ENCODE measurements at regions not wholly inside any gene's neighbourhood (a gene's known extent, or its start where the extent isn't known, plus 50 kb on each side); places are given as distances from the start of the nearest gene placed in this dataset.

GRCh38 chr6:91606148-91606901 is 1019.5 kb upstream of the MAP3K7 start:
- no peaks in the 10 kb centered on the region for H3K4me1 ChIP-seq (ENCODE audit: control insufficient read depth, insufficient read depth, low read length)
- no peak overlapping the region for H3K9ac ChIP-seq (ENCODE audit: low read length)
- no peaks in the 10 kb centered on the region for H3K36me3 ChIP-seq (ENCODE audit: control insufficient read depth, insufficient read depth, low read length)
- no peak overlapping the region for H3K27ac ChIP-seq (ENCODE audit: low read depth, low read length)
- no peak overlapping the region for H3K4me3 ChIP-seq (ENCODE audit: low read length)
- H3K27me3 ChIP-seq (ENCODE audit: control insufficient read depth, insufficient read depth, low read length) = no peaks in the 10 kb centered on the region

GRCh38 chr6:91600561-91600960 is 1013.7 kb upstream of the MAP3K7 start:
- Histone ChIP-seq H3K4me1 (ENCODE audit: control insufficient read depth, insufficient read depth, low read length) (no peaks in the 10 kb centered on the region), H3K4me3 (ENCODE audit: low read length) (no peak overlapping the region), H3K27me3 (ENCODE audit: control insufficient read depth, insufficient read depth, low read length) (no peaks in the 10 kb centered on the region), H3K27ac (ENCODE audit: low read depth, low read length) (no peak overlapping the region), H3K9ac (ENCODE audit: low read length) (no peak overlapping the region), H3K36me3 (ENCODE audit: control insufficient read depth, insufficient read depth, low read length) (no peaks in the 10 kb centered on the region)

GRCh38 chr6:91590191-91590590 is 1003.3 kb upstream of the MAP3K7 start:
- Histone ChIP-seq H3K4me1 (ENCODE audit: control insufficient read depth, insufficient read depth, low read length) (no peaks in the 10 kb centered on the region), H3K36me3 (ENCODE audit: control insufficient read depth, insufficient read depth, low read length) (no peaks in the 10 kb centered on the region), H3K4me3 (ENCODE audit: low read length) (no peak overlapping the region), H3K9ac (ENCODE audit: low read length) (no peak overlapping the region), H3K27me3 (ENCODE audit: control insufficient read depth, insufficient read depth, low read length) (no peaks in the 10 kb centered on the region), H3K27ac (ENCODE audit: low read depth, low read length) (no peak overlapping the region)

GRCh38 chr6:91580635-91581034 is 993.8 kb upstream of the MAP3K7 start:
- no peaks in the 10 kb centered on the region for H3K4me1 ChIP-seq (ENCODE audit: control insufficient read depth, insufficient read depth, low read length)
- H3K36me3 ChIP-seq (ENCODE audit: control insufficient read depth, insufficient read depth, low read length) = no peaks in the 10 kb centered on the region
- H3K4me3 ChIP-seq (ENCODE audit: low read length) = no peak overlapping the region
- no peaks in the 10 kb centered on the region for H3K27me3 ChIP-seq (ENCODE audit: control insufficient read depth, insufficient read depth, low read length)
- no peak overlapping the region for H3K27ac ChIP-seq (ENCODE audit: low read depth, low read length)
- H3K9ac ChIP-seq (ENCODE audit: low read length) = no peak overlapping the region

GRCh38 chr6:91575032-91575431 is 988.2 kb upstream of the MAP3K7 start:
- no peak overlapping the region for H3K27ac ChIP-seq (ENCODE audit: low read depth, low read length)
- H3K27me3 ChIP-seq (ENCODE audit: control insufficient read depth, insufficient read depth, low read length) = no peaks in the 10 kb centered on the region
- no peak overlapping the region for H3K9ac ChIP-seq (ENCODE audit: low read length)
- H3K4me1 ChIP-seq (ENCODE audit: control insufficient read depth, insufficient read depth, low read length) = no peaks in the 10 kb centered on the region
- H3K4me3 ChIP-seq (ENCODE audit: low read length) = no peak overlapping the region
- no peaks in the 10 kb centered on the region for H3K36me3 ChIP-seq (ENCODE audit: control insufficient read depth, insufficient read depth, low read length)

- no peak overlapping the region for H3K27ac ChIP-seq (ENCODE audit: low read depth, low read length)
Measured at GRCh38 chr6:91573826-91574416, 987.0 kb upstream of the MAP3K7 start.

GRCh38 chr6:91572878-91573277 is 986.0 kb upstream of the MAP3K7 start:
- H3K4me1 ChIP-seq (ENCODE audit: control insufficient read depth, insufficient read depth, low read length) = no peaks in the 10 kb centered on the region

More at GRCh38 chr6:91573826-91574416, 987.0 kb upstream of the MAP3K7 start:
- Histone ChIP-seq H3K4me1 (ENCODE audit: control insufficient read depth, insufficient read depth, low read length) (no peaks in the 10 kb centered on the region), H3K4me3 (ENCODE audit: low read length) (no peak overlapping the region), H3K9ac (ENCODE audit: low read length) (no peak overlapping the region), H3K36me3 (ENCODE audit: control insufficient read depth, insufficient read depth, low read length) (no peaks in the 10 kb centered on the region), H3K27me3 (ENCODE audit: control insufficient read depth, insufficient read depth, low read length) (no peaks in the 10 kb centered on the region)

GRCh38 chr6:91569071-91569470 is 982.2 kb upstream of the MAP3K7 start:
- Histone ChIP-seq H3K27me3 (ENCODE audit: control insufficient read depth, insufficient read depth, low read length) (no peaks in the 10 kb centered on the region), H3K4me3 (ENCODE audit: low read length) (no peak overlapping the region), H3K9ac (ENCODE audit: low read length) (no peak overlapping the region), H3K36me3 (ENCODE audit: control insufficient read depth, insufficient read depth, low read length) (no peaks in the 10 kb centered on the region), H3K27ac (ENCODE audit: low read depth, low read length) (no peak overlapping the region), H3K4me1 (ENCODE audit: control insufficient read depth, insufficient read depth, low read length) (no peaks in the 10 kb centered on the region)

More at GRCh38 chr6:91572878-91573277, 986.0 kb upstream of the MAP3K7 start:
- no peaks in the 10 kb centered on the region for H3K27me3 ChIP-seq (ENCODE audit: control insufficient read depth, insufficient read depth, low read length)
- no peak overlapping the region for H3K9ac ChIP-seq (ENCODE audit: low read length)
- H3K36me3 ChIP-seq (ENCODE audit: control insufficient read depth, insufficient read depth, low read length) = no peaks in the 10 kb centered on the region
- no peak overlapping the region for H3K4me3 ChIP-seq (ENCODE audit: low read length)
- H3K27ac ChIP-seq (ENCODE audit: low read depth, low read length) = no peak overlapping the region

GRCh38 chr6:91566467-91566866 is 979.6 kb upstream of the MAP3K7 start:
- no peaks in the 10 kb centered on the region for H3K36me3 ChIP-seq (ENCODE audit: control insufficient read depth, insufficient read depth, low read length)
- no peak overlapping the region for H3K27ac ChIP-seq (ENCODE audit: low read depth, low read length)
- no peaks in the 10 kb centered on the region for H3K4me1 ChIP-seq (ENCODE audit: control insufficient read depth, insufficient read depth, low read length)
- H3K27me3 ChIP-seq (ENCODE audit: control insufficient read depth, insufficient read depth, low read length) = no peaks in the 10 kb centered on the region
- H3K4me3 ChIP-seq (ENCODE audit: low read length) = no peak overlapping the region
- no peak overlapping the region for H3K9ac ChIP-seq (ENCODE audit: low read length)

- Histone ChIP-seq H3K4me3 (ENCODE audit: low read length) (no peak overlapping the region), H3K9ac (ENCODE audit: low read length) (no peak overlapping the region), H3K4me1 (ENCODE audit: control insufficient read depth, insufficient read depth, low read length) (no peaks in the 10 kb centered on the region)
Measured at GRCh38 chr6:91565207-91565606, 978.3 kb upstream of the MAP3K7 start.

GRCh38 chr6:91562955-91563354 is 976.1 kb upstream of the MAP3K7 start:
- Histone ChIP-seq H3K4me1 (ENCODE audit: control insufficient read depth, insufficient read depth, low read length) (no peaks in the 10 kb centered on the region), H3K36me3 (ENCODE audit: control insufficient read depth, insufficient read depth, low read length) (no peaks in the 10 kb centered on the region), H3K27me3 (ENCODE audit: control insufficient read depth, insufficient read depth, low read length) (no peaks in the 10 kb centered on the region), H3K9ac (ENCODE audit: low read length) (no peak overlapping the region), H3K4me3 (ENCODE audit: low read length) (no peak overlapping the region), H3K27ac (ENCODE audit: low read depth, low read length) (no peak overlapping the region)

More at GRCh38 chr6:91565207-91565606, 978.3 kb upstream of the MAP3K7 start:
- Histone ChIP-seq H3K27me3 (ENCODE audit: control insufficient read depth, insufficient read depth, low read length) (no peaks in the 10 kb centered on the region), H3K36me3 (ENCODE audit: control insufficient read depth, insufficient read depth, low read length) (no peaks in the 10 kb centered on the region), H3K27ac (ENCODE audit: low read depth, low read length) (no peak overlapping the region)

- Histone ChIP-seq H3K27ac (ENCODE audit: low read depth, low read length) (no peak overlapping the region), H3K9ac (ENCODE audit: low read length) (no peak overlapping the region), H3K4me1 (ENCODE audit: control insufficient read depth, insufficient read depth, low read length) (no peaks in the 10 kb centered on the region), H3K36me3 (ENCODE audit: control insufficient read depth, insufficient read depth, low read length) (no peaks in the 10 kb centered on the region), H3K4me3 (ENCODE audit: low read length) (no peak overlapping the region), H3K27me3 (ENCODE audit: control insufficient read depth, insufficient read depth, low read length) (no peaks in the 10 kb centered on the region)
Measured at GRCh38 chr6:91560409-91560808, 973.5 kb upstream of the MAP3K7 start.

- Histone ChIP-seq H3K9ac (ENCODE audit: low read length) (no peak overlapping the region), H3K27me3 (ENCODE audit: control insufficient read depth, insufficient read depth, low read length) (no peaks in the 10 kb centered on the region), H3K27ac (ENCODE audit: low read depth, low read length) (no peak overlapping the region), H3K36me3 (ENCODE audit: control insufficient read depth, insufficient read depth, low read length) (no peaks in the 10 kb centered on the region), H3K4me1 (ENCODE audit: control insufficient read depth, insufficient read depth, low read length) (no peaks in the 10 kb centered on the region), H3K4me3 (ENCODE audit: low read length) (no peak overlapping the region)
Measured at GRCh38 chr6:91540902-91541301, 954.0 kb upstream of the MAP3K7 start.

Data from rectal smooth muscle tissue (tissue), 1 donor.